H9 (cell line): ENCODE measurements at regions not wholly inside any gene's neighbourhood (a gene's known extent, or its start where the extent isn't known, plus 50 kb on each side); places are given as distances from the start of the nearest gene placed in this dataset.

Experiments used
- DNase-seq: peaks from one replicate; pipeline ENCODE4 v3.0.0-alpha.2; 2017
- H2AFZ ChIP-seq: one replicate; pipeline ENCODE4 v1.6.1; 2013; ENCODE audit warnings: mild to moderate bottlenecking, low read length, control low read depth, moderate library complexity
- H2AK5ac ChIP-seq: 2 replicates; pipeline ENCODE4 v1.6.1; 2013; ENCODE audit warnings: low read length, control low read depth, mixed read lengths; ENCODE audit not compliant: insufficient read length
- H2BK120ac ChIP-seq: one replicate; pipeline ENCODE4 v1.6.1; 2013; ENCODE audit warnings: low read depth, mild to moderate bottlenecking, low read length, control low read depth, inconsistent platforms; ENCODE audit not compliant: poor library complexity, severe bottlenecking
- H2BK12ac ChIP-seq: 2 replicates; pipeline ENCODE4 v1.6.1; 2013; ENCODE audit warnings: low read length, control low read depth, mixed read lengths, low read depth; ENCODE audit not compliant: insufficient read length
- H2BK15ac ChIP-seq: 2 replicates; pipeline ENCODE4 v1.6.1; 2013; ENCODE audit warnings: low read depth, low read length, control low read depth
- H2BK20ac ChIP-seq: one replicate; pipeline ENCODE4 v1.6.1; 2013; ENCODE audit warnings: low read depth, mild to moderate bottlenecking, low read length, control low read depth, inconsistent platforms; ENCODE audit not compliant: poor library complexity, severe bottlenecking
- H2BK5ac ChIP-seq: 2 replicates; pipeline ENCODE4 v1.6.1; 2013; ENCODE audit warnings: low read length, control low read depth, mixed read lengths; ENCODE audit not compliant: insufficient read length
- H3K14ac ChIP-seq: 2 replicates; pipeline ENCODE4 v1.6.1; 2013; ENCODE audit warnings: low read length, control low read depth; ENCODE audit not compliant: insufficient read depth
- H3K18ac ChIP-seq: 2 replicates; pipeline ENCODE4 v1.6.1; 2013; ENCODE audit warnings: low read depth, mild to moderate bottlenecking, mixed read lengths, low read length, control low read depth; ENCODE audit not compliant: insufficient read length
- H3K23ac ChIP-seq: 2 replicates; pipeline ENCODE4 v1.6.1; 2013; ENCODE audit warnings: low read length, control low read depth, mixed read lengths, low read depth; ENCODE audit not compliant: insufficient read length
- H3K23me2 ChIP-seq: 2 replicates; pipeline ENCODE4 v1.6.1; 2013; ENCODE audit warnings: low read depth, mild to moderate bottlenecking, mixed read lengths, low read length, control low read depth; ENCODE audit not compliant: insufficient read length, poor library complexity, severe bottlenecking
- H3K27ac ChIP-seq: 2 replicates; pipeline ENCODE4 v1.5.1; 2013; ENCODE audit warnings: low read length, control low read depth, mixed read lengths, low read depth; ENCODE audit not compliant: insufficient read length
- H3K27me3 ChIP-seq: 2 replicates; pipeline ENCODE4 v1.6.1; 2013; ENCODE audit warnings: low read length, control low read depth, inconsistent platforms; ENCODE audit not compliant: insufficient read depth
- H3K4ac ChIP-seq: 2 replicates; pipeline ENCODE4 v1.6.1; 2013; ENCODE audit warnings: low read depth, mild to moderate bottlenecking, control low read depth, inconsistent platforms, low read length, moderate library complexity
- H3K4me1 ChIP-seq: 2 replicates; pipeline ENCODE4 v1.6.1; 2013; ENCODE audit warnings: low read length, control low read depth, inconsistent platforms; ENCODE audit not compliant: insufficient read depth
- H3K4me2 ChIP-seq: 2 replicates; pipeline ENCODE4 v1.6.1; 2013; ENCODE audit warnings: low read length, control low read depth, mixed read lengths; ENCODE audit not compliant: insufficient read length, insufficient read depth
- H3K56ac ChIP-seq: 2 replicates; pipeline ENCODE4 v1.6.1; 2013; ENCODE audit warnings: low read depth, mild to moderate bottlenecking, mixed read lengths, low read length, control low read depth; ENCODE audit not compliant: insufficient read length
- H3K79me1 ChIP-seq: 2 replicates; pipeline ENCODE4 v1.6.1; 2013; ENCODE audit warnings: low read depth, mild to moderate bottlenecking, moderate library complexity, low read length, control low read depth, inconsistent platforms; ENCODE audit not compliant: insufficient read depth, poor library complexity, severe bottlenecking
- H3K79me2 ChIP-seq: 2 replicates; pipeline ENCODE4 v1.6.1; 2013; ENCODE audit warnings: low read length, control low read depth, inconsistent platforms; ENCODE audit not compliant: insufficient read depth
- H3K9ac ChIP-seq: 2 replicates; pipeline ENCODE4 v1.6.1; 2013; ENCODE audit warnings: low read length, control low read depth, mixed read lengths; ENCODE audit not compliant: insufficient read length; ENCODE audit errors: extremely low read depth
- H3K9me3 ChIP-seq: one replicate; pipeline ENCODE4 v1.6.1; 2013; ENCODE audit warnings: low read depth, low read length, inconsistent platforms; ENCODE audit not compliant: control insufficient read depth
- H3T11ph ChIP-seq: one replicate; pipeline ENCODE4 v1.6.1; 2013; ENCODE audit warnings: mild to moderate bottlenecking, low read length, control low read depth, inconsistent platforms
- H4K20me1 ChIP-seq: one replicate; pipeline ENCODE4 v1.6.1; 2013; ENCODE audit not compliant: control insufficient read depth, insufficient read length, insufficient read depth
- H4K5ac ChIP-seq: 2 replicates; pipeline ENCODE4 v1.6.1; 2013; ENCODE audit warnings: low read depth, mild to moderate bottlenecking, mixed read lengths, low read length, control low read depth; ENCODE audit not compliant: insufficient read length
- H4K8ac ChIP-seq: replicated peaks from 2 replicates; pipeline ENCODE4 v1.6.1; 2013; ENCODE audit warnings: low read length, control low read depth, mixed read lengths, low read depth; ENCODE audit not compliant: insufficient read length
- H4K91ac ChIP-seq: 2 replicates; pipeline ENCODE4 v1.6.1; 2013; ENCODE audit warnings: low read depth, mild to moderate bottlenecking, moderate library complexity, mixed read lengths, low read length, control low read depth; ENCODE audit not compliant: insufficient read length
- H3K27ac Mint-ChIP-seq, 3 experiments: 2 replicates in 2 of 3; 3 replicates in 1 of 3; pipeline ENCODE4 v1.8.0; 2020 to 2021; ENCODE audit warnings: mixed read lengths in 3 of 3, mild to moderate bottlenecking in 1 of 3, moderate library complexity in 1 of 3
- H3K27me3 Mint-ChIP-seq: 2 replicates; pipeline ENCODE4 v1.8.0; 2021; ENCODE audit warnings: low read depth, mild to moderate bottlenecking, moderate library complexity, mixed read lengths
- H3K36me3 Mint-ChIP-seq, 3 experiments: 2 replicates in 2 of 3; 3 replicates in 1 of 3; pipeline ENCODE4 v1.8.0; 2020 to 2021; ENCODE audit warnings: low read depth in 3 of 3, mixed read lengths in 3 of 3; ENCODE audit not compliant: insufficient read depth in 1 of 3
- H3K4me1 Mint-ChIP-seq, 2 experiments: 2 replicates each; pipeline ENCODE4 v1.8.0; 2020; ENCODE audit warnings: mixed read lengths in 2 of 2
- H3K4me3 Mint-ChIP-seq, 2 experiments: 2 replicates in 1 of 2; 3 replicates in 1 of 2; pipeline ENCODE4 v1.8.0; 2020 to 2021; ENCODE audit warnings: mild to moderate bottlenecking in 2 of 2, mixed read lengths in 2 of 2, moderate library complexity in 1 of 2
- H3K9me3 Mint-ChIP-seq, 2 experiments: 2 replicates in 1 of 2; 3 replicates in 1 of 2; pipeline ENCODE4 v1.8.0; 2020; ENCODE audit warnings: mild to moderate bottlenecking in 2 of 2, mixed read lengths in 2 of 2, moderate library complexity in 1 of 2
- CTCF ChIP-seq: fragments of 200-600 bp; sonication (generic); conservative IDR thresholded peaks from 3 replicates; pipeline ENCODE4 v1.8.0; 2021; ENCODE audit warnings: antibody characterized with exemption, mild to moderate bottlenecking
- WGBS: extraction: QIAGEN DNeasy Blood & Tissue Kit; methylation state at CpG from one replicate; pipeline ENCODE4 v1.1.7; 2013; ENCODE audit warnings: missing lambda C conversion rate, low lambda C conversion rate, mixed read lengths; ENCODE audit not compliant: insufficient read length; ENCODE audit errors: extremely low coverage; 5-methylcytosine and 5-hydroxymethylcytosine counted together

DNA sequence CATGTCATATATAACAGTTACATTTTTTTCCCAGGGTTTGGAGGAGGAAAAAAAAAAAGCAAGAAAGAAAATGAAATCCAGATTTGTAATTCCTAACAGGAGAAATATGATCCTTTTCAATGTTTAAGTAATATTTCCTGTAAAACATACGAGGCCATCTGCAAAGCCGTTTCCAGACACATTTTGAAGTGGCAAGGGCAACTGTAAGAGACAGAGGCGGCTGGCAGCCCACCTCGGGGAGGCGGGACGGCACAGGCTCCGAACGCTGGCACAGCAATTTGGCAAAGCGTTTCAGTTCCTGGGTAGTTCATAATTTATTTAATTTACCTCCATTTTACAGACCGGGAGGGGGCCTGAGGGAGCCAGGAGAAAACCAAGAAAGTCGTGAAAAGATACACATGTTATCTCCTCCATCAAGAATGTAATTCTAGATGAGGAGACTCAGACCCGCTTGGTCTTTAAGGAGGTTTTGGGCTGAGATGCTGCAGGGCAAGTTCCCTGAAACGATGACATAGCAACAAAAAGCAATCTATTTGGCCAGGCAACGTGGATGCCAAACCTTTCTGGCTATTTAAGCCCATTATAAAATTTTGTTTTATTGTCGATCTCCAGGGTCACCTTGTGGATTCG, 448.5 kb upstream of the MKI67 start:
- no peaks in the 10 kb centered on the region; a peak in 2 of 5 replicates for H3K9me3 Mint-ChIP-seq
- H3K9ac ChIP-seq, result no peak overlapping the region
- peaks cover 0 to 5% (median 4%) of the 10 kb centered on the region in 3 experiments; a peak in 4 of 7 replicates for H3K36me3 Mint-ChIP-seq
- H3K4me3 Mint-ChIP-seq, result no peak overlapping the region
- H4K8ac ChIP-seq, result no peak overlapping the region
- H3K27ac ChIP-seq, result no peak overlapping the region
- H2AK5ac ChIP-seq, result no peak overlapping the region
- H3K23ac ChIP-seq, result no peak overlapping the region
- H3K27me3 Mint-ChIP-seq, result peaks cover 14% of the 10 kb centered on the region
- no peak for DNase-seq
- no peak overlapping the region for H2BK12ac ChIP-seq
- H4K5ac ChIP-seq, result no peak overlapping the region
- H3K18ac ChIP-seq, result no peak overlapping the region
- H3T11ph ChIP-seq, result no peak overlapping the region
- H2BK120ac ChIP-seq, result no peak overlapping the region
- no peaks in the 10 kb centered on the region for H3K79me1 ChIP-seq
- no peak overlapping the region for H2BK15ac ChIP-seq
- H2BK20ac ChIP-seq, result no peak overlapping the region
- peaks cover 4% of the 10 kb centered on the region; the same call in 1 of the 2 replicates for H3K27me3 ChIP-seq
- H3K4ac ChIP-seq, result no peak overlapping the region
- TF ChIP-seq CTCF, result no peak
- H3K14ac ChIP-seq, result no peak overlapping the region
- 0 out of 7 replicates have a peak overlapping the region, but pooled peaks of 1 of the 3 experiments have one; percentile 23 for H3K27ac Mint-ChIP-seq
- peaks cover 35 to 47% of the 10 kb centered on the region in 2 experiments for H3K4me1 Mint-ChIP-seq
- H4K91ac ChIP-seq, result no peak overlapping the region
- H3K79me2 ChIP-seq, result no peaks in the 10 kb centered on the region
- peaks cover under 1% of the 10 kb centered on the region; the same call in 1 of the 2 replicates for H3K4me1 ChIP-seq
- no peak overlapping the region for H3K56ac ChIP-seq
- H4K20me1 ChIP-seq, result no peaks in the 10 kb centered on the region
- no peaks in the 10 kb centered on the region for H3K9me3 ChIP-seq
- WGBS, result no CpG with 5 or more reads among the region's 16 CpGs
- no peaks in the 10 kb centered on the region for H3K23me2 ChIP-seq
- no peak overlapping the region for H3K4me2 ChIP-seq
- H2AFZ ChIP-seq, result no peak overlapping the region
- H2BK5ac ChIP-seq, result no peak overlapping the region
